ENCODE measurements at regions not wholly inside any gene's neighbourhood (a gene's known extent, or its start where the extent isn't known, plus 50 kb on each side); places are given as distances from the start of the nearest gene placed in this dataset.

- Histone ChIP-seq H3K4me1 (ENCODE audit: insufficient read depth, low read length) (no peaks in the 10 kb centered on the region), H3K27ac (ENCODE audit: extremely low read length, insufficient read depth, low read length) (no peak overlapping the region), H3K27me3 (ENCODE audit: control insufficient read depth in 1 of 2, insufficient read depth in 2 of 2, low read length in 2 of 2) (no peaks in the 10 kb centered on the region), H3K9ac (ENCODE audit: insufficient read depth, low read depth, low read length) (no peak overlapping the region), H2AFZ (ENCODE audit: low read length) (no peak overlapping the region), H3K9me3 (ENCODE audit: low read length) (no peaks in the 10 kb centered on the region), H3K36me3 (replicated peaks in 1 of 2; ENCODE audit: control insufficient read depth in 1 of 2, insufficient read depth in 2 of 2, low read length in 2 of 2) (no peaks in the 10 kb centered on the region), H3K4me3 (replicated peaks in 1 of 3; ENCODE audit: insufficient read depth in 1 of 3, low read depth in 2 of 3, low read length in 3 of 3) (no peak overlapping the region), H4K20me1 (ENCODE audit: insufficient read depth, low read length) (no peaks in the 10 kb centered on the region), H3K79me2 (ENCODE audit: insufficient read depth, low read length) (no peaks in the 10 kb centered on the region), H3K4me2 (ENCODE audit: low read depth, low read length) (no peak overlapping the region)
- intact Hi-C loops (cut with micrococcal nuclease; ENCODE audit: unreplicated experiment) (no loop called here), in situ Hi-C loops (cut with HindIII; ENCODE audit: extremely low pct_ligation_motif_present, low pct_unique_long_range_greater_than_20kb) (no loop called here)
- FAIRE-seq (no peak), DNase-seq (ENCODE audit: low spot score) (no peak), ATAC-seq (no peak)
- no TSS peak for BruUV-seq (replicated peaks)
- whole genome bisulfite sequencing (ENCODE audit: low lambda C conversion rate): 11% methylated on average over 3 of the region's 3 CpGs
- ChIA-PET POLR2A (no interaction called here), CTCF (ENCODE audit: low intra/inter-chr PET ratio, low total read pairs) (no interaction called here)
- no peak for TF ChIP-seq RFX3 (CRISPR knock-in tag; IDR thresholded peaks at IDR 0.05)
- no peak for TF ChIP-seq XRCC5 (optimal IDR thresholded peaks at IDR 0.05; ENCODE audit: low read length)
- no peak for TF ChIP-seq CENPT (CRISPR knock-in tag; IDR thresholded peaks at IDR 0.05; ENCODE audit: low read depth)
- no peak for TF ChIP-seq ZNF597 (CRISPR knock-in tag; IDR thresholded peaks at IDR 0.05)
- no peak for TF ChIP-seq USF2 (IDR thresholded peaks at IDR 0.05; ENCODE audit: low read depth, low read length)
- TF ChIP-seq USF2 (CRISPR knock-in tag; IDR thresholded peaks at IDR 0.05; ENCODE audit: borderline replicate concordance): no peak
- TF ChIP-seq BORCS8-MEF2B (CRISPR knock-in tag; IDR thresholded peaks at IDR 0.05): no peak
- TF ChIP-seq ZBED4 (CRISPR knock-in tag; IDR thresholded peaks at IDR 0.05; ENCODE audit: borderline replicate concordance): no peak
- no peak for TF ChIP-seq GMEB2 (CRISPR knock-in tag; IDR thresholded peaks at IDR 0.05; ENCODE audit: low read depth)
- TF ChIP-seq MATR3 (CRISPR knock-in tag; IDR thresholded peaks at IDR 0.05): no peak
- TF ChIP-seq PLSCR1 (CRISPR knock-in tag; IDR thresholded peaks at IDR 0.05; ENCODE audit: borderline replicate concordance): no peak
- TF ChIP-seq ZBTB49 (CRISPR knock-in tag; IDR thresholded peaks at IDR 0.05; ENCODE audit: borderline replicate concordance): no peak
- TF ChIP-seq HOXA3 (CRISPR knock-in tag; IDR thresholded peaks at IDR 0.05): no peak
These were observed 176.7 kb upstream of the PRDM9 start for GRCh38 chr5:23330726-23331125.

All from HepG2 (cell line).